Sciatic nerve (tissue), 2 donors: ENCODE measurements at regions not wholly inside any gene's neighbourhood (a gene's known extent, or its start where the extent isn't known, plus 50 kb on each side); places are given as distances from the start of the nearest gene placed in this dataset.

Experiments
- ATAC-seq: fragments of 200-7000 bp; cut with Tn5 transposase; one replicate; pipeline ENCODE4 v1.9.1; 2020; ENCODE audit warnings: mild to moderate bottlenecking, moderate library complexity
- DNase-seq: peaks from one replicate; pipeline ENCODE4 v3.0.0-alpha.2; 2020; ENCODE audit warnings: low spot score
- intact Hi-C: fragments of 100-400 bp; cut with DNase I; formaldehyde crosslinking; loops from one replicate; pipeline ENCODE4 v1.14.2; 2022
- donor health status: DM: no; HTN: no; CAD: no.
- donor health status: DM: no; HTN: no; CAD: no.

DNA sequence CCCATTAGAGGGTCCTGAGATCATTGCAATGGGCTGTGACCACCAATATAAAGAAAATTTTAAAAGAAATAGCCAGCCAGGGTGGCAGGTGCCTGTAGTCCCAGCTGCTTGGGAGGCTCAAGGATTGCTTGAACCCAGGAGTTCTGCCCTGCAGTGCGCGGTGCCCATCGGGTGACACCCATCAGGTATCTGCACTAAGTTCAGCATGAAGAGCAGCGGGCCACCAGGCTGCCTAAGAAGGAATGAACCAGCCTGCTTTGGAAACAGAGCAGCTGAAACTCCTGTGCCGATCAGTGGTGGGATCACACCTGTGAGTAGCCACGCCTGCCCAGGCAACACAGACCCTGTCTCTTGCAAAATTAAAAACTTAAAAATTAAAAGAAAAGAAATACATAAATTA lies 102.5 kb upstream of the FOXC1 start:
- ATAC-seq = no peak
- no peak for DNase-seq

DNA sequence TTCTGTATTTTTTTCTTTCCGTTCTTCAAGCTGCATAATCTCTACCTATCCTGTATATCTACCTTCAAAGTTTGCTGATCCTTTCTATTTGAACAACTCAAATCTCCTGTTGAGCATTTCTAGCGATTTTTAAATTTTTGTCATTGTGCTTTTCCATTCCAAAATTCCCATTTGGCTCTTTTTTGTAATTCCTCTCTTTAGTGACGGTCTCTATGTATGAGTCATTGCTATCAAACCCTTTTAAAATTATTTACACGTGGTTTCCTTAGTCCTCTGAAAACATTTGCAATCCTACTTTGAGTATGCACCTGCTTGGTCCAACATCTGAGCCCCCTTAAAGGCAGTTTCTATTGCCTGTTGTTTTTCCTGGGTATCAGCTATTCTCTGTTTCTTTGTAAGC lies 100.5 kb upstream of the FOXC1 start:
- intact Hi-C loops = no loop called here
- no peak for DNase-seq
- ATAC-seq = no peak

More for the DNA sequence above, 102.5 kb upstream of the FOXC1 start:
- intact Hi-C loops = no loop called here

DNA sequence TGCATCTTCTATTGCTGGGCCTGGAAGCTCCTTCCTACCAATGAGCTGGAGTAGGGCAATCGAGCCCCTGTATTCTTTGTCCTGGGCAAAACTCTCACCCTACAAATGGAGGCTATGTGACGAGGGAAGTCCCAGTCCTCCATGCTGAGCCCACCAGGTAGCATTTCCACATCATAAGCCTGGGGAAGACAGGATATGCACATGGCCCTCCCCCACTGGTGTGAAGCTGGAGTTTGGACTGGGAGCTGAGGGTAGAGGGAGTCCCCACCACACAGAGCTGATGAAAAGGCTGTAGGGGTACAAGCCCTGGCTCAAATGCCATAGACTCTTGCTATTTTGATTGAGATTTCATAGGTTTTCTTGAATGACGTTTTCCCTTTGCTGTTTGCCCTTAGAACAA lies 99.5 kb upstream of the FOXC1 start:
- ATAC-seq (no peak), DNase-seq (no peak)
- intact Hi-C loops = no loop called here

DNA sequence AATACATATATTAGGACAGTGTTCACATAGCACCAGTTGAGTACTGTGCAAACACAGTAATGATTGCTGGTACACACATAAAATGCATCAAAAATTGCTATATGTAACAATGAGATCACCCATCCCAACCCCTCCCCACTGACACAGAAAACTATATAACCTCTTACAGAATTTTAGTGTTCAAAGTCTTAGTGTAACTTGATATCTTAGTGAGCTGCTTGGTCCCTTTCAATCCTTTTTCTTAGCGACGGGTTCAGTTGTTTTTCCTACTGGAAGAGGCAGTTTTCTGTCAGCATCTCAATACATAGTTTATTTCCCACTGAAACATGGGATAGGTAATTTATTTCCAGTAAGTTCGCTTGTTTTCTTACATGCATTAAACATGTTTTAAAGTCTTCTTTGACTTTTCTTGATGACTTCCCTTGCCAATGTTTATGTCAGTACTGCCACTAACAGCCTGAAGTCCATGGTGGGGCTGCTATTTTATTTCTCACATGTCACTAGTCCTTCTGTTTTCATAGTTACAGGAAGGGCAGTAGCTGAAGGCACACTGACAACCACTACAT lies 96.4 kb upstream of the FOXC1 start:
- no peak for ATAC-seq
- intact Hi-C loops = no loop called here
- DNase-seq = no peak

DNA sequence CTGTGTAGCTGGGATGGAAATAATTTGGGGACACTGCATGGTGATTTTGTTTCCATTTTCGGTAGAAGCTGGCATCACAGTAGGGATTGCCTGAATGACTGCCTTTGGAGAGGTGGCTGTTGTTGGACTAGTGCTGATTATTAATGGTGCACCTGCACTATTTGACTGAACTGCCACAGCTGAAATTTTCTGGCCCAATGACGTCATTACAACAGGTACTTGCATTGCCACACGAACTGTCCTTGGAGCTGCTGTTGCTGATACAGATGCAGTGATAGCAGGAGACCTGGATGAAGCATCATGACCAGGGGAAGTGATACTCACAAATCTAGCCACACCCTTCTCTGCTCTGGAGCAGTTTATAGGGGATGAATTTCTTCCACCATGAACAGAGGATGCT lies 95.6 kb upstream of the FOXC1 start:
- DNase-seq = no peak
- no peak for ATAC-seq
- intact Hi-C loops = no loop called here

DNA sequence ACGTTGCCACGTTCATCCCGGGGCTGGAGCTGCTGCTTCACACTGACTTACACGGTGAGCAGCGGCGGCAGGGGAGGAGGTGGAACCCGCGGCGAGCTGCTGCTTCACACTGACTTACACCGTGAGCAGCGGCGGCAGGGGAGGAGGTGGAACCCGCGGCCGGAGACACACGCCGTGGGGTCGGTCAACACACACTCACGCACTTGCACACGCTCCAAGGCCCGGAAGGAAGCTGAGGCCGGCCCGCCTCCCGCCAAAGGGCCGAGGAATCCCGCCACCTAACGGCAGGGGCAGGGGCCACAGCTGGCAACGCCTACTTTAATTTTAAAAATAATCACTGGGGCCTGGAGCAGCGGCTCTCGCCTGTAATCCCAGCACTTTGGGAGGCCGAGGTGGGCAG lies 94.4 kb upstream of the FOXC1 start:
- no peak for DNase-seq

DNA sequence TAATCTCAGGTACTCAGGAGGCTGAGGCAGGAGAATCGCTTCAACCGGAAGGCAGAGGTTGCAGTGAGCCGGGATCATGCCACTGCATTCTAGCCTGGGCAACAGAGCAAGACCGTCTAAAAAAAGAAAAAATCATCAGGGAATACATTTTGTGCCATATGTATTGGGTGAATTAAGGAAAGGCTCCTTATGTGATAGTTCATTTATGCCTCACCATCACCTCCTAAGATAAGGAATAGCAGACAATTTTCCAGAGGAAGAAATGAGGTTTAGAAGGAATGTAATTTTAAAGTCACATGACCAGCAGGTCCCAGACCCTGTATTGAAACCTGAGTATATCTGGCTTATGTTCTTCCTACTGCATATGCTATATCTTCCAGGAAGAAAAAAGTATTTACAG lies 93.9 kb upstream of the FOXC1 start:
- DNase-seq = no peak
- ATAC-seq = no peak
- intact Hi-C loops = no loop called here

More for the DNA sequence above, 94.4 kb upstream of the FOXC1 start:
- intact Hi-C loops = no loop called here
- no peak for ATAC-seq

DNA sequence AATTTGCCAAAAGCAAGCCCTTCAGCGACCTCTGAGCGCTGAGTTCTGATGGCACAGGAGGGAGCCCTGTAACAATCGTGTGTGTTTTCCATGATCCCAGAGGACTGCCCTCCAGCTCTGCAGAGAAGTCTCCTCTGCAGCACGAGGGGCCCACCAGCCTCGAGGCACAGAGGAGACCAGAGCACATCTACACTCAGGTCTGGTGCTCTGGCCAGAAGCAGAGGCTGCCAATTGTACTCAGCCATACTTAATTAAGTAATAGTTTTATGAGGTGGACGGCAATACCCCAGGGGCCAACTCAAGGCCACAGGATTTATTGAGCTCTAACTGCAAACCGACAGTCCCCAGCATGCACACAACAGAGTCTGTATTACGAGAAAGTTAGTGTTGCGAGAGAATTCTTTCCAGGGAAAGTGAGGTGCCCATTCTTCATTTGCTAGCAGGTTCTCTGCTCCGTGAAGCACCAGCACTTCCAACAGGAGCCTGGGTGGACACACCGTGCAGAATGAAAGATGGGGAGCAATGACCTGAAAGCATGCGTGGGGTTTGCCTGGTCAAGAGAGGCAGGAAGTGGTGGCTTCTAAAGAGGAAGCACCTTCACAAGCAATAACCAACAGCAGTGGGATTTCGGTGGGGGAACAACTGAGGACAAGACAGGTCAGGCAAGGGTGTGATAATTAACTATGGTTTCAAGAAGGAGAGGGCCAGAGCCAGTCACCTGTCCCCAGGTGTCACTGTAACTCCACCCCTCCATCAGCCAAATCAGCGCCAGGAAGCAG lies 92.8 kb upstream of the FOXC1 start:
- intact Hi-C loops = no loop called here
- no peak for DNase-seq
- ATAC-seq = no peak

DNA sequence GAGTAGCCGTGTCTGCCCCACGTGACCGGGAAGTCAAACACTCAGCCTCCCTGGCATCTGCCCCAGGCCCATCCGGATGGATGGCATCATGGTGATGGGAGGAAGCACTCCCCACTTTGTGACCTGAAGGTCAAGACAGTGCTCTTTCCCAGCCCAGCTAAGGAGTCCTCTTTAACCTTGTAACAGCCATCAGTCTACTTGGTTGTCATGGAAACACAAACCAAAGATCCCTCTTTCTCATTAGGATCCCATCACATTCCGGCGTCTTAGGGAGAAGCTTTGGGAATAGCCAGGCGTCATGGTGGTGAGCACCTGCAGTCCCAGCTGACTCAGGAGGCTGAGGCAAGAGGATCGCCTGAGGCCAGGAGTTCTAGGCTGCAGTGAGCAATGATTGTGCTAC lies 90.9 kb upstream of the FOXC1 start:
- intact Hi-C loops = no loop called here
- ATAC-seq (no peak), DNase-seq (no peak)

DNA sequence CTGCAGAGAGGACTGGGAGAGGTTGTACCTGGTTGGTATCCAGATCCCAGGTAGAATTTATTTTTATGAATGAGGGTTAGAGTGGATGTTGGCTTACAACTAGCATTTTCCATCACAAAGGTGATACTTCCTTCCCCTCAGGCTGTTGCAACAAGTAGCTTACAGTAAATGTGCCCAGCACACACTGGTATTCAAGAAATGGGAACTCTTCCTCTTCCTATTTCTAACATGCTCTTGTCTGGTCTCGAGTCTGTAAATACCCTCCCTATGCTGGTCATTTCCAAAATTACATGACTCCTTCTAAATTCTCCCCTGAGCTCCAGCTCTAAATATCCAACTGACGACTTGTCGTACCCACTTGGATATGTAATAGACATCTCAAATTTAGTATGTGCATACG lies 90.1 kb upstream of the FOXC1 start:
- intact Hi-C loops = no loop called here
- no peak for ATAC-seq

DNA sequence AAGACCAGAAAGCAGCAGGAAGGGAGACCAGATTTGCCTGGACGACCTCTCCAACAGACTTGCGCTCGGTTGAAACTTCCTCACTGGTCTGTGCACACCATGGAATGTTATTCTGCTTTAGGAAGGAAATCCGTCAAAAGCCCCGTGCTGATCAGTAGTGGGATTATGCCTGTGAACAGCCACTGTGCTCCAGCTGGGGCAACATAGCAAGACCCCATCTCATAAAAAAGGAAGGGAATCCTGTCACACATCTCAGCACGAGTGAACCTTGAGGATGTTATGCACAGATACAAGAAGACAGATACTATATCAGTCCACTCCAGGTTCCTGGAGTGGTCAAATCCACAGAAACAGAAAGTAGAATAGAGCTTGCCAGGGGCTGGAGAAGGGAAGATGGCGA lies 86.9 kb upstream of the FOXC1 start:
- intact Hi-C loops = no loop called here
- DNase-seq (no peak), ATAC-seq (no peak)

More for the DNA sequence above, 90.1 kb upstream of the FOXC1 start:
- no peak for DNase-seq

DNA sequence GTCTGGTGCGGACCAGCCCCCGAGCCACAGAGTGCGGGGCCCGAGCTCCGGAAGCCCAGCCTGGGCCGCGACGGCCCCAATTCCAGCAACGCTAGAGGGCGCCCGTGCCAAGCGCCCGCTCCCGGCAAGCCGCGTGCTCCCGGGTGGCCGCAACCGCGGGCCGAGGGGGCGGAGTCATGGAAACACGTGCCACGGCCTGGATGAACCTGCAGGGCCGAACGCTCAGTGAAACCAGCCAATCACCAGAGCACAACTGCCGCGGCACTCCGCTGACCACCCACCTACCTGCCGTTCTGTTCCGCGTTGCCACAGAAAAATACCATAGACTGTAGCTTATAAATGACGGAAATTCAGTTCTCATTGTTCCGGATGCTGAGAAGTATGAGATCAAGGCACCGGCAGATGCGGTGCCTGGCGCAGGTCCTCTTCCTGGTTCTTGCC lies 85.7 kb upstream of the FOXC1 start:
- DNase-seq (peak; percentile 93), ATAC-seq (peak; percentile 81)
- intact Hi-C loops = no loop called here

DNA sequence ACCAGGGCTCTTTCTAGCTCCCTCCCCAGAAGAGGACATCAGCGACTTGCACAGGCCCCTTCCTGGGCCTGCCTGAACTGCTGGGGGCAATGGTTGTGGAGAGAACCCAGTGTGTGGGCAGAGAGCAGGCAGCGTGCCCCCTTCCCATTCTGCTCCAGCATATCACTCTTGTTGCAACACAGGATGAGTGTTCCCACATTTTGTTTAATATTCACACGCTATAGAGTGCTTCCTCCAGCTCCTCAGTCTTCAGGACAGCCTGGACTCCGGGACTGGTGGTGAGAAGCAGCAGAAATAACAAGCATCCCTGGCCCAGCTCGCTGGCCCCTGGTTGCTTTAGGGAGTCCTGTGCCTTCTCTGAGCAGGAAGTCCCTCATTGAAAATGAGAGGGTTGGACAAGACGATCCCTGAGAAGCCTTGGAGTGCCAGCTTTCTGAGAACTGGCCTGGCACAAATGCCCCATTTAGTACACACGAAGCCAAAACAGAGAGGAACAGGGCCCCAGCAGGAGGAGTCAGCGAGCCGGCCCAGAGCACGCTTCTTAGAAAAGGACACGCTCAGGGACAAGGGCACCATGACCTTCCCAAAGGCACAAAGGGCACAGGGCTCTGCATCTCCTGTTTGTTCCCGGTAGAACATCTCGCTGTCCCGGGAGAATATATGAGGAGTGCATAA lies 84.2 kb upstream of the FOXC1 start:
- DNase-seq = no peak
- no peak for ATAC-seq
- intact Hi-C loops = no loop called here

DNA sequence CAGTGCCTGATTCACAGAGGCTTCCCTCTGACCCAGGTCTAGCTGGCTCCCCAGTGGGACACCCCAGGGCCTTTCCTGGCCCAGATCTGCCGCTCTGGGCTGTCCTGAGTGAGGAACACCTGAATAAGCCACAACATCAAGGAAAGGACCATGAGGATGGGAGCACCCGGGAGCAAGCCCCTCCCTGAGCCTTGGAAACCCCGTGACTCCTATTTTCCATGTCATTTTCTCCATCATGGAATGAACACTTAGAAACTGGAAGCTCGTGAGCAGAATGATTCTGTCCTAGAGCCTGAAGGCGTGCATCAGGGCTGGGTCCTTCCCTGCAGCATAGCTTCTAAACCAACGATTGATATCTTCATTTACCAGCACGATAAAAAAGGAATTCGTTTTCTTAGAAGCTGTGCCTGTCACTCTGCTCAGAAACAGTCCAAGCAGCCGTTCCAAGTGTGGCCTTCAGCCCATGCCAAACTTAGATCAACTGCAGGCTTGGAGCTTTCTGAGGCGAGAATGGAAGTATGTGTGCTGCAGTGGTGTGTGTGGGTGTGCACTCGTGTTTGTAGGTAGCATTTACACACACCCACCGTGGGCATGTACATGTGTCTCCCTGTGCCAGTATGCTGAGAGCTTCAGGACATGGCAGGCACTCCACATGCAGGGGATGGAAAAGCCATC lies 83.2 kb upstream of the FOXC1 start:
- ATAC-seq = peak; percentile 46
- no peak for DNase-seq
- intact Hi-C loops = no loop called here

DNA sequence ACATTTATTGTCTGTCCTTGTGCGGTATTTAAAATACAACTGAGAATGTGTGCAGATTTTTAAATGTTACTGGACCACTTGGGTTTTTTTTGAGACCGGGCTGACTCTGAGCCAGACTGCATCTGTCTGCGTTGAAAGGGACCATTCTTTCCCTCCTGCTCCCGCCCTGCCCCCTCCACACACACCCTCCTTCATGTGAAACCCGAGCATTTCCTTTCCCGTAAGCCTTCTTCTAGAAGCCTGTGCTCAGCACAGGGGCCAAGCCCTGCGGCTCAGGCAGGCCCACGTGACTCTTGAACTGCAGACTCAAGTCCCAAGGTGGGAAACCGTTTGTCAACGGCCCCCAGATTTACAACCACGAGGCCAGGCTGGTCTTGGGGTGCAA lies 82.7 kb upstream of the FOXC1 start:
- peak; percentile 83 for DNase-seq
- peak; percentile 94 for ATAC-seq
- intact Hi-C loops = no loop called here

DNA sequence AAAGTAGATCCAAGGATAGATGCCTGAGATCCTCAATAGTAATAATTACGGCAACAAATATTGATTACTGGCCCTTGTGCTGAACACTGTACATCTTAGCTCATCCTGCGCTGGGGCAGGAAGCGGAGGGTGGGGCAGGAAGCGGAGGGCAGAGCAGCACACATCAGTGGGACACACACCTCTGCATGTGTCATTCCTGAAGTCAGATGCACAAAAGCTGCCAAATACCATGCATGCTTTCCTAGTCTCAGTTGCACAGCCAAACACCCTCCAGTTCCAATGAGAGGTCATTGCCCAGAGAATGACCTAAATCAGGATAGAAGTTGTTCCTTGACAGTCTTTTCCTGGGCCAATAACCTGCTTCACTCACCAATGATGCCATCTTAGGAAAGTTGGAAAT lies 74.4 kb upstream of the FOXC1 start:
- DNase-seq = no peak
- intact Hi-C loops = no loop called here
- no peak for ATAC-seq

DNA sequence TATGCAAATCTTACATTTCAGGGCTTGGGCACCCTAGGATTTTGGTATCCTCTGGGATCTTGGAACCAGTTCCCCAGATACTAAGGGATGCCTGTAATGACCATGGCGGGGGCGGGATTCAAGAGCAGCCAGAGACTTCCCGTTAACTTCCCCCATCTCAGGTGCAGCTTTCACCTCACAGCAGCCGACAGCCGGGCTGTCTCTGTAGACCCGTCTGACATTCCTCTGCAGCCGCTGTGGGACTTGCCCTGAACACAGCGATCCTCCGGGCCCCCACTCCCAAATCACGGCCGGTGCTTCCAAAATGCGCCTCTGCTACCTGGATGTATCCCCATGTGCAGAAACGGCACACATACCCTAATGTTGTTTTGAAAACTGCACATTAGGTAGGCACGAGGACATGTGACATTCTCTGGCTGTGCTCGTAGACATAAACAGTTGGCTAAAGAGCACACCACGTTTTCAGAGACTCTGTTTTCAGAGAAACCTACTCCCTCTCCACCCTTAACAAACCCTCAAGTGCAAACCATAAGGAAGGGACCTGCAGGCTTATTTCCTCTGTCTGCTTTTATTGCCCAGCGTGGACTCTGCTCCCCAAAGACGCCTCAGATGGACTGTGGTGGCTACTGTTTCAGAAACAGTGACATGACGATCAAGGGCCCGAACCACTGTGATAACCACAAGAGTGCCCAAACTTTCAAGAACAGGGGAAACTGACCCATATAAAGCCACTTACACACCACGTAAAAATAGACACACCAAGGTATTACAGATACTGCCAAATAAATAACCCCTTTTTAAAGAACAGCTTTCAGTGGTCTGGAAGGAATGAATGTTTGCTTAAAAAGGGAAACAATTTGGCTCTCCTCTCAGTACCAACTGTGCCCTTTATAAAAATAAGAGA lies 72.9 kb upstream of the FOXC1 start:
- no peak for DNase-seq

DNA sequence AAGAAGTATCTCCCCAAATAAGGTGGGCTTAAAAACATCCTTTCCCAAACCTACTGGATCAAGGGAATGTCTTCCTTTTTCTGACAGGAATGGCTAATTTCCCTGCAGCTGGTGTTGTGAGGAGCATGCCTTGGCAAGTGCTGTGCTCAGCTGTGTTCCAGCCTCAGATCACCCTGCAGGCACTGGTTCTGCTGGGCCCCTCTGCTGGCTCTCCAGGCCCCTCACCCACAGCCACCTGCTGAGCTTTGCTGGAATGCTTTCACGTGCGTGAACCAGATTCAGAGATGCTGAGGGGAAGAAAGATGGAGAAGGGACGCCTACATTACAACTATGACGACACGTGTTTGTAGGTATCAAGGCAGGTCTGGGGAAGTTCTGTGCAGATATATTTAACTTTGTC lies 71.3 kb upstream of the FOXC1 start:
- DNase-seq (no peak), ATAC-seq (peak; percentile 49)
- intact Hi-C loops = no loop called here

More for the DNA sequence above, 72.9 kb upstream of the FOXC1 start:
- intact Hi-C loops = no loop called here
- no peak for ATAC-seq
